Astrocyte (in vitro differentiated cells and primary cell): ENCODE measurements at regions not wholly inside any gene's neighbourhood (a gene's known extent, or its start where the extent isn't known, plus 50 kb on each side); places are given as distances from the start of the nearest gene placed in this dataset.

Experiments used
- DNase-seq: peaks from one replicate; pipeline ENCODE4 v3.0.0-alpha.2; 2010; ENCODE audit warnings: low read depth
- FAIRE-seq: peaks from 2 replicates; lab custom pipeline; 2011; peaks lifted over from hg19 to GRCh38; lab: Jason Lieb, UNC
- H2AFZ ChIP-seq: 2 replicates; pipeline ENCODE4 v1.6.0; 2012; ENCODE audit warnings: low read depth, low read length, inconsistent platforms
- H3K27ac ChIP-seq: 2 replicates; pipeline ENCODE4 v1.5.1; 2011; ENCODE audit warnings: low read depth, low read length, inconsistent platforms
- H3K27me3 ChIP-seq: 2 replicates; pipeline ENCODE4 v1.6.0; 2011; ENCODE audit warnings: low read length, inconsistent platforms; ENCODE audit not compliant: insufficient read depth
- H3K36me3 ChIP-seq: 2 replicates; pipeline ENCODE4 v1.5.1; 2011; ENCODE audit warnings: low read length, inconsistent platforms; ENCODE audit not compliant: insufficient read depth
- H3K4me1 ChIP-seq: 2 replicates; pipeline ENCODE4 v1.5.1; 2011; ENCODE audit warnings: low read length, inconsistent platforms; ENCODE audit not compliant: insufficient read depth
- H3K4me2 ChIP-seq: 2 replicates; pipeline ENCODE4 v1.6.0; 2012; ENCODE audit warnings: low read length, inconsistent platforms
- H3K4me3 ChIP-seq: 2 replicates; pipeline ENCODE4 v1.5.1; 2011; ENCODE audit warnings: low read depth, mild to moderate bottlenecking, low read length, inconsistent platforms; ENCODE audit not compliant: insufficient read depth
- H3K79me2 ChIP-seq: 2 replicates; pipeline ENCODE4 v1.6.0; 2012; ENCODE audit warnings: mild to moderate bottlenecking, low read length, inconsistent platforms; ENCODE audit not compliant: insufficient read depth
- H3K9ac ChIP-seq: 2 replicates; pipeline ENCODE4 v1.6.0; 2012; ENCODE audit warnings: mild to moderate bottlenecking, low read length, inconsistent platforms
- H3K9me3 ChIP-seq: 2 replicates; pipeline ENCODE4 v1.5.1; 2012; ENCODE audit warnings: low read depth, mild to moderate bottlenecking, low read length, inconsistent platforms; ENCODE audit not compliant: insufficient read depth
- H4K20me1 ChIP-seq: 2 replicates; pipeline ENCODE4 v1.6.0; 2012; ENCODE audit warnings: low read length, inconsistent platforms; ENCODE audit not compliant: insufficient read depth
- H3K27ac Mint-ChIP-seq: one replicate; pipeline ENCODE4 v1.8.0; 2021; ENCODE audit warnings: mild to moderate bottlenecking, mixed read lengths; ENCODE audit not compliant: unreplicated experiment
- H3K27me3 Mint-ChIP-seq: one replicate; pipeline ENCODE4 v1.8.0; 2021; ENCODE audit warnings: low read depth, mixed read lengths; ENCODE audit not compliant: unreplicated experiment
- H3K36me3 Mint-ChIP-seq: one replicate; pipeline ENCODE4 v1.8.0; 2021; ENCODE audit warnings: low read depth, mixed read lengths; ENCODE audit not compliant: unreplicated experiment
- H3K4me1 Mint-ChIP-seq: one replicate; pipeline ENCODE4 v1.8.0; 2021; ENCODE audit warnings: low read depth, mixed read lengths; ENCODE audit not compliant: unreplicated experiment
- H3K4me3 Mint-ChIP-seq: one replicate; pipeline ENCODE4 v1.8.0; 2021; ENCODE audit warnings: mild to moderate bottlenecking, moderate library complexity, mixed read lengths; ENCODE audit not compliant: unreplicated experiment
- H3K9me3 Mint-ChIP-seq: one replicate; pipeline ENCODE4 v1.8.0; 2021; ENCODE audit warnings: mild to moderate bottlenecking, mixed read lengths; ENCODE audit not compliant: unreplicated experiment
- EZH2 ChIP-seq: IDR thresholded peaks from 2 replicates; pipeline ENCODE4 v1.6.1; 2012; ENCODE audit warnings: mild to moderate bottlenecking, low read length, inconsistent platforms; ENCODE audit not compliant: insufficient read depth
- TF ChIP-seq, protein P1 (sequence below): IDR thresholded peaks from 2 replicates; pipeline ENCODE4 v1.5.1; 2011; ENCODE audit warnings: low read depth, mild to moderate bottlenecking, inconsistent platforms, low read length, moderate library complexity; ENCODE audit not compliant: insufficient read depth

DNA sequence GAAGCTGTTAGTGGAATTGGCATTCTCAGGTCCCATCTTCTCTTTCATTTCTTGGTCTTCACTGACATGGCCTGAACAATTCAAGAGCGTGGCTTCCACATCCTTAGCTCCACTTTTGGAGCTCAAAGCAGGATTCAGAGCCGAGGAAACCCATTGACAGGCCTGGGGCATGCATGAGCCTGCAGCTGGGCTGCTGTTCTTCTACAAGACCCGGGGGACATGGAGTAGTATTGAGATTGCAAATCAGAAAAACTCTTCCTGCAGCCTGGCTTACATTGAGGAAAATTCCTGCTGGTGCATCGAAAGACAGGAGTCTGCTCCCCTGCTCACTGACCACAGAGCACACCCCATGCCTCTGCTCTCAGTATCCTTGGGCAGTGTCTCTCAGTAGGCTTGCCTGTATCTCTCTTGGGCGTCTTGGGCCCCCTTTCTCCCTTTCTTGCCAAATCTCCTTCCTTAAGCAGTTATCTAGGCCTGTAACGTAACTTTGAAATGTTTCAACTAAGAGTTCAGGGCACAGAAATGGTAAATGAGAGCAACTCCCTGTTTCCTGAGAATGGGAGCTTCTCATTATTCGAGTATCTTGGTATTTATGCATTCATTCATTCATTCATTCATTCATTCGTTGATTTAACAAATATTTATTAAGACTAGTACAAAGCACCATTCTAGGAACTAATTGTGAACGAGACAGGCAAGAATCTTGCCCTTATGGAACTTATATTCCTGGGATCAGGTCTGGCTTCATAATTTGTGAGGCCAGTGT lies 603.6 kb upstream of the CLINT1 start:
- no peak overlapping the region for H2AFZ ChIP-seq
- no peaks in the 10 kb centered on the region for H3K36me3 Mint-ChIP-seq
- H3K27ac Mint-ChIP-seq, result no peak overlapping the region
- no peaks in the 10 kb centered on the region for H3K79me2 ChIP-seq
- H3K9me3 Mint-ChIP-seq, result peaks cover 2% of the 10 kb centered on the region
- peaks cover 3% of the 10 kb centered on the region for H3K4me1 Mint-ChIP-seq
- H3K4me3 Mint-ChIP-seq, result no peak overlapping the region
- no peaks in the 10 kb centered on the region for H3K27me3 ChIP-seq
- H3K9ac ChIP-seq, result no peak overlapping the region
- no peaks in the 10 kb centered on the region for H3K36me3 ChIP-seq
- FAIRE-seq, result no peak
- H4K20me1 ChIP-seq, result no peaks in the 10 kb centered on the region
- no peak overlapping the region for H3K4me3 ChIP-seq
- no peak overlapping the region for H3K4me2 ChIP-seq
- no peak for TF ChIP-seq EZH2
- TF ChIP-seq, protein P1, sequence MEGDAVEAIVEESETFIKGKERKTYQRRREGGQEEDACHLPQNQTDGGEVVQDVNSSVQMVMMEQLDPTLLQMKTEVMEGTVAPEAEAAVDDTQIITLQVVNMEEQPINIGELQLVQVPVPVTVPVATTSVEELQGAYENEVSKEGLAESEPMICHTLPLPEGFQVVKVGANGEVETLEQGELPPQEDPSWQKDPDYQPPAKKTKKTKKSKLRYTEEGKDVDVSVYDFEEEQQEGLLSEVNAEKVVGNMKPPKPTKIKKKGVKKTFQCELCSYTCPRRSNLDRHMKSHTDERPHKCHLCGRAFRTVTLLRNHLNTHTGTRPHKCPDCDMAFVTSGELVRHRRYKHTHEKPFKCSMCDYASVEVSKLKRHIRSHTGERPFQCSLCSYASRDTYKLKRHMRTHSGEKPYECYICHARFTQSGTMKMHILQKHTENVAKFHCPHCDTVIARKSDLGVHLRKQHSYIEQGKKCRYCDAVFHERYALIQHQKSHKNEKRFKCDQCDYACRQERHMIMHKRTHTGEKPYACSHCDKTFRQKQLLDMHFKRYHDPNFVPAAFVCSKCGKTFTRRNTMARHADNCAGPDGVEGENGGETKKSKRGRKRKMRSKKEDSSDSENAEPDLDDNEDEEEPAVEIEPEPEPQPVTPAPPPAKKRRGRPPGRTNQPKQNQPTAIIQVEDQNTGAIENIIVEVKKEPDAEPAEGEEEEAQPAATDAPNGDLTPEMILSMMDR, result no peak
- H3K27me3 Mint-ChIP-seq, result peaks cover 2% of the 10 kb centered on the region
- no peak for DNase-seq
- no peaks in the 10 kb centered on the region for H3K9me3 ChIP-seq
- no peaks in the 10 kb centered on the region for H3K4me1 ChIP-seq
- H3K27ac ChIP-seq, result no peak overlapping the region

DNA sequence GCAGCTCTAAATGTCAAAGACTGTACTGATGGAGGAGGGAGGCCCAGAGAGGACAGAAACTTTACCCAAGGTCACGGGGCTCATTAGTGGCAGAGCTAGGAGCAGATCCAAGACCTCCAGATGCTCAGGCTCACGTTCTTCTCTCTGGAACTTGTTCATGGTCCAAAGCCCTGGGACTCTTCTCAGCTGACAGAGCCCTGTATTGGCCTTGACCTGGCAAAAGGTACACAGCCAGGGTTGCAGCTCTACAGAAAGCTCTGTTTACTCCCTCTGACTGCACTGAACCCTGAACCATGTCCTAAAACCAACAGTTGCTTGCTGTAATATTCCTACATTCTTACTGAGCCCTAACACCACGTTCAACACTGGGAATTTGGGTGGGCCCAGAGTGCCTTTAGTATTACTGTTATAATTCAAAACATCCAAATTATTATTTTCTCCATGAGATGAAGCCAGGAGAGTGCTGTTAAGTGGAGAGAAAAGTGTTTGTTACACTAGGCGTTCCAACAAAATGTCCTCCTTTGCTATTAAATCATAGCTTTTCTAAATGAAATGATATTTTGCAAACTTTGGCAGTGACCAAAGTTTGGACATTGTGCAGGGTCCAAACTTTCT lies 602.4 kb upstream of the CLINT1 start:
- no peaks in the 10 kb centered on the region for H3K27me3 Mint-ChIP-seq
- Histone ChIP-seq H3K79me2 (no peaks in the 10 kb centered on the region), H3K4me2 (no peak overlapping the region), H3K9ac (no peak overlapping the region), H3K27me3 (no peaks in the 10 kb centered on the region), H3K9me3 (no peaks in the 10 kb centered on the region), H3K4me3 (no peak overlapping the region), H3K27ac (no peak overlapping the region), H4K20me1 (no peaks in the 10 kb centered on the region), H3K4me1 (peaks cover 4% of the 10 kb centered on the region), H3K36me3 (no peaks in the 10 kb centered on the region), H2AFZ (no peak overlapping the region)
- no peaks in the 10 kb centered on the region for H3K36me3 Mint-ChIP-seq
- H3K9me3 Mint-ChIP-seq, result peaks cover 2% of the 10 kb centered on the region
- no peak overlapping the region for H3K27ac Mint-ChIP-seq
- TF ChIP-seq, protein P1, result no peak
- no peak for TF ChIP-seq EZH2
- DNase-seq (no peak), FAIRE-seq (no peak)
- peaks cover 10% of the 10 kb centered on the region for H3K4me1 Mint-ChIP-seq
- no peak overlapping the region for H3K4me3 Mint-ChIP-seq

DNA sequence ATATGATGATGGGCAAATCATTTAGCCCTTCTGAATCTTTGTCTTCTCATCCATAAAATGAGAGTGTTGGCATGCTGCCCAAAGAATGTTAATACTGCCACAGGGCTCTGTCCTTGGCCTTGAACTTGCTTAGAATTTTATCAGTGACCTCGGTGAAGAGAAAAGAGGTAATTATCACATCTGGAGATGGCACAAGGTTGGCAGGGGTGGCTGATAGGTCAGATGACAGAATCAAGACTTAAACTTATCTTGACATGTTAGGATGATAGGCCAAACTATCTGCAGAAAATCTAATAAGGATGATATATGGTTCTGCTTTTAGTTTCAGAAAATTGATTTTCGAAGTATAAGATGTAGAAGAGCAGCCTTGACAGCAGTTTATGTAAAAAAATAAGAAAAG lies 599.1 kb upstream of the CLINT1 start:
- Histone ChIP-seq H3K4me2 (no peak overlapping the region), H3K27me3 (no peaks in the 10 kb centered on the region), H2AFZ (no peak overlapping the region), H3K4me1 (peaks cover 6% of the 10 kb centered on the region), H4K20me1 (no peaks in the 10 kb centered on the region), H3K4me3 (no peak overlapping the region), H3K9me3 (no peaks in the 10 kb centered on the region), H3K27ac (no peak overlapping the region), H3K9ac (no peak overlapping the region), H3K79me2 (no peaks in the 10 kb centered on the region), H3K36me3 (no peaks in the 10 kb centered on the region)
- peaks cover 14% of the 10 kb centered on the region for H3K4me1 Mint-ChIP-seq
- H3K4me3 Mint-ChIP-seq, result no peak overlapping the region
- FAIRE-seq, result no peak
- peaks cover 2% of the 10 kb centered on the region for H3K9me3 Mint-ChIP-seq
- H3K36me3 Mint-ChIP-seq, result no peaks in the 10 kb centered on the region
- no peak overlapping the region for H3K27ac Mint-ChIP-seq
- TF ChIP-seq, protein P1, result no peak
- no peak for TF ChIP-seq EZH2
- no peaks in the 10 kb centered on the region for H3K27me3 Mint-ChIP-seq
- no peak for DNase-seq
